NT2/D1 (cell line): ENCODE measurements at regions not wholly inside any gene's neighbourhood (a gene's known extent, or its start where the extent isn't known, plus 50 kb on each side); places are given as distances from the start of the nearest gene placed in this dataset.

Experiments used
- SUZ12 ChIP-seq: IDR thresholded peaks from 2 replicates; pipeline ENCODE4 v1.6.1; 2011; ENCODE audit not compliant: insufficient read length, insufficient read depth; ENCODE audit errors: extremely low read depth
- YY1 ChIP-seq: IDR thresholded peaks from 2 replicates; pipeline ENCODE4 v1.6.1; 2011; ENCODE audit not compliant: insufficient read length, insufficient read depth
- ZNF274 ChIP-seq: IDR thresholded peaks from 2 replicates; pipeline ENCODE4 v1.6.1; 2011; ENCODE audit warnings: mild to moderate bottlenecking, low read depth, low read length

DNA sequence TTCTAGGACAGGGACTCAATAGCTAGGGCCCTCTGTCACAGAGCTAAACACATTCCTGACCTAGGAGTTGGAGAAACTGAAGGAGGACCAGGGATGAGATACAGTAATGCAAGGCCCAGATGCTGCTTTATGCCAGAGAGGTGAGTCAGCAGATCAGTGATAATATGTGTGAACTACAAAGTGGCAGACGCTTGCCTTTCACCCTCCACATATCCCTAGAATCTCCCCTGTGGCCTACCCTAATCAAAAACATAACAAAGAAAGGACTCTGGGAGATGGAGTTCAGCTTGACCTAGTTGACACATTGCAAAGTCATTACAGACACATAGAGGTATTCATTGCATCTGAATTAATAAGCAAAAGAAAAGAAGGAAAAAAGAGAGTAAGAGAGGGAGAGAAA is 417.6 kb upstream of the DYNLRB2 start:
- TF ChIP-seq SUZ12 = no peak
- TF ChIP-seq YY1 = no peak
- no peak for TF ChIP-seq ZNF274
